A549 (cell line): ENCODE measurements at regions not wholly inside any gene's neighbourhood (a gene's known extent, or its start where the extent isn't known, plus 50 kb on each side); places are given as distances from the start of the nearest gene placed in this dataset.

Source experiments
- ATAC-seq, 2 experiments: fragments of 200-7000 bp in 1 of 2; fragments of >200 bp in 1 of 2; cut with Nextera tagmentation in 1 of 2; cut with Tn5 transposase in 1 of 2; 3 replicates each; pipeline versions ENCODE4 v1.8.0 to v1.9.1; 2018 to 2020; ENCODE audit warnings: mild to moderate bottlenecking in 1 of 2, moderate library complexity in 1 of 2
- CTCF ChIA-PET: fragments of 300-600 bp; sonication (Branson Sonifier 250); formaldehyde crosslinking; extraction: SDS; loops from one replicate; lab custom pipeline; 2021; ENCODE audit warnings: antibody characterized with exemption, inconsistent platforms; lab: Yijun Ruan, JAX
- POLR2A ChIA-PET: fragments of 350-600 bp; formaldehyde crosslinking; extraction: SDS; loops from one replicate; lab custom pipeline; 2021; ENCODE audit warnings: antibody characterized with exemption, inconsistent platforms; lab: Yijun Ruan, JAX
- DNase-seq, 2 experiments: peaks; one replicate each; pipeline versions ENCODE4 v3.0.0 to v3.0.0-alpha.2; 2011 to 2016; ENCODE audit warnings: low read depth in 1 of 2, low spot score in 1 of 2
- FAIRE-seq: peaks from 2 replicates; lab custom pipeline; 2011; peaks lifted over from hg19 to GRCh38; lab: Jason Lieb, UNC
- H3K27ac ChIP-seq, 2 experiments: fragments of >200 bp; sonication (Bioruptor Twin); formaldehyde crosslinking; 3 replicates each; pipeline ENCODE4 v1.5.1; 2016 to 2017
- H3K4me1 ChIP-seq: fragments of >200 bp; sonication (Bioruptor Twin); formaldehyde crosslinking; 3 replicates; pipeline ENCODE4 v1.6.1; 2016
- H3K4me2 ChIP-seq: fragments of >200 bp; sonication (Bioruptor Twin); formaldehyde crosslinking; 3 replicates; pipeline ENCODE4 v1.6.1; 2016
- H3K4me3 ChIP-seq: fragments of >200 bp; sonication (Bioruptor Twin); formaldehyde crosslinking; 3 replicates; pipeline ENCODE4 v1.5.1; 2016
- H3K9me3 ChIP-seq: fragments of >200 bp; sonication (Bioruptor Twin); formaldehyde crosslinking; 3 replicates; pipeline ENCODE4 v1.6.1; 2016
- BHLHE40 ChIP-seq: IDR thresholded peaks from 2 replicates; pipeline ENCODE4 v1.6.1; 2012; ENCODE audit warnings: low read depth, low read length, inconsistent platforms
- ESRRA ChIP-seq: fragments of 150-350 bp; IDR thresholded peaks from 2 replicates; pipeline ENCODE4 v1.6.1; 2014; ENCODE audit warnings: mild to moderate bottlenecking, low read length, borderline replicate concordance
- FOSL2 ChIP-seq, 2 experiments: fragments of 450-650 bp in 1 of 2; fragments of >200 bp in 1 of 2; sonication (Bioruptor Twin) in 1 of 2; formaldehyde crosslinking; IDR thresholded peaks; 2 replicates each; pipeline versions ENCODE4 v1.5.0 to v1.6.1; 2016 to 2020; ENCODE audit warnings: mild to moderate bottlenecking in 1 of 2, moderate library complexity in 1 of 2
- GATA3 ChIP-seq: IDR thresholded peaks from 2 replicates; pipeline ENCODE4 v1.6.1; 2012; ENCODE audit warnings: borderline replicate concordance
- HDAC2 ChIP-seq: fragments of 200-600 bp; sonication (generic); IDR thresholded peaks from 2 replicates; pipeline ENCODE4 v1.6.1; 2016
- JUN ChIP-seq, 2 experiments: fragments of >200 bp; sonication (Bioruptor Twin); formaldehyde crosslinking; IDR thresholded peaks; 2 replicates in 1 of 2; 3 replicates in 1 of 2; pipeline ENCODE4 v1.6.1; 2016 to 2017
- KDM1A ChIP-seq: fragments of 200-600 bp; sonication (generic); IDR thresholded peaks from 2 replicates; pipeline ENCODE4 v1.6.1; 2016; ENCODE audit warnings: low read depth, mild to moderate bottlenecking
- MYC ChIP-seq: IDR thresholded peaks from 2 replicates; pipeline ENCODE4 v1.6.1; 2012; ENCODE audit warnings: mild to moderate bottlenecking, inconsistent platforms, low read length, improper control_type of control experiment, borderline replicate concordance
- NPAS2 ChIP-seq: fragments of 250-450 bp; sonication (Bioruptor Pico); IDR thresholded peaks from 2 replicates; pipeline ENCODE4 v1.8.0; 2022; ENCODE audit warnings: mild to moderate bottlenecking, moderate library complexity, borderline replicate concordance
- POLR2A ChIP-seq: IDR thresholded peaks from 2 replicates; pipeline ENCODE4 v1.6.1; 2012; ENCODE audit warnings: mild to moderate bottlenecking, low read length
- RAD21 ChIP-seq, 2 experiments: fragments of >200 bp in 1 of 2; sonication (Bioruptor Twin) in 1 of 2; formaldehyde crosslinking in 1 of 2; IDR thresholded peaks in 1 of 2; conservative IDR thresholded peaks in 1 of 2; 2 replicates in 1 of 2; 3 replicates in 1 of 2; pipeline ENCODE4 v1.6.1; 2012 to 2018; ENCODE audit warnings: inconsistent platforms in 1 of 2
- RARB ChIP-seq: fragments of 250-450 bp; sonication (Bioruptor Pico); IDR thresholded peaks from 2 replicates; pipeline ENCODE4 v1.8.0; 2021; ENCODE audit warnings: mild to moderate bottlenecking, moderate library complexity
- SMC3 ChIP-seq: fragments of >200 bp; sonication (Bioruptor Twin); formaldehyde crosslinking; IDR thresholded peaks from 3 replicates; pipeline ENCODE4 v1.6.1; 2018; ENCODE audit warnings: inconsistent platforms
- SREBF2 ChIP-seq: fragments of 450-650 bp; IDR thresholded peaks from 2 replicates; pipeline ENCODE4 v1.6.1; 2014; ENCODE audit warnings: mild to moderate bottlenecking, moderate library complexity
- TFCP2L1 ChIP-seq: fragments of 250-450 bp; sonication (Bioruptor Pico); IDR thresholded peaks from 2 replicates; pipeline ENCODE4 v1.5.0; 2021; ENCODE audit warnings: mild to moderate bottlenecking
- ZFP36 ChIP-seq: fragments of 450-650 bp; IDR thresholded peaks from 2 replicates; pipeline ENCODE4 v1.6.1; 2014; ENCODE audit warnings: borderline replicate concordance; ENCODE audit not compliant: partially characterized antibody
- WGBS: methylation state at CpG from one replicate; pipeline ENCODE4 v1.1.6; 2017; ENCODE audit errors: missing lambda C conversion rate; 5-methylcytosine and 5-hydroxymethylcytosine counted together
- TF ChIP-seq, protein P1 (sequence below): fragments of >200 bp; sonication (Bioruptor Twin); formaldehyde crosslinking; IDR thresholded peaks from 2 replicates; pipeline ENCODE4 v1.6.1; 2016
- TF ChIP-seq, protein P2 (sequence below): fragments of >200 bp; sonication (Bioruptor Twin); formaldehyde crosslinking; IDR thresholded peaks from 3 replicates; pipeline ENCODE4 v1.6.1; 2016
- TF ChIP-seq, protein P3 (sequence below): fragments of 250-450 bp; sonication (Bioruptor Pico); IDR thresholded peaks from 2 replicates; pipeline ENCODE4 v1.5.0; 2021; ENCODE audit warnings: mild to moderate bottlenecking, moderate library complexity, borderline replicate concordance

GRCh38 chr20:40090236-40090635 is 598.8 kb downstream of the MAFB start:
- ChIA-PET CTCF (no interaction called here), POLR2A (no interaction called here)
- 3% methylated on average over 2 of the region's 2 CpGs for WGBS
- no peaks in the 10 kb centered on the region for H3K4me1 ChIP-seq
- H3K4me2 ChIP-seq = no peak overlapping the region
- TF ChIP-seq SMC3 (no peak), MYC (no peak), ZFP36 (no peak), RAD21 (conservative IDR thresholded peaks at IDR 0.05 in 1 of 2, IDR thresholded peaks at IDR 0.05 in 1 of 2) (no peak)
- H3K27ac ChIP-seq = no peak overlapping the region
- H3K4me3 ChIP-seq = no peak overlapping the region
- H3K9me3 ChIP-seq = no peaks in the 10 kb centered on the region
- ATAC-seq = no peak
- no peak for FAIRE-seq
- no peak for DNase-seq

DNA sequence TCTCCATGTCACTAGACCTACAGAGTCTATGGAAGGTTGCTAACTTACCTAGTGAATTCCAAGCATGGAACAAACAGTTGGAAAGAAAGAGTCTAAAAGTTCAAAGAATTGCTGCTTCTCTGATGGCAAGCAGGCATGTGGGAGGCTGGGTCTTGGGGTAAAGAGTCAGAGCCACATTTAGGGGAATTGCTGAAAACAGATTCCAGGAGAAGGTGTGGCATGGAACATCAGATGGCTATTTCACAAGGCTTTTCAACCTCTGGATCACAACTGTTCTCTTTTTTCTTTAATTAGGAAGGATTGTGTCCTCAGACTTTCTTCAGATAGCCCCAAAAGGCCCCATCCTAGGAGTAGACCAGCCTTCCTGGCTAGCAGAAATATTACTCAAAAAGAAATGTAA is 601.5 kb downstream of the MAFB start:
- FAIRE-seq (no peak), DNase-seq (no peak), ATAC-seq (no peak)
- Histone ChIP-seq H3K4me1 (no peaks in the 10 kb centered on the region), H3K4me3 (no peak overlapping the region), H3K4me2 (no peak overlapping the region), H3K27ac (no peak overlapping the region), H3K9me3 (no peaks in the 10 kb centered on the region)
- ChIA-PET CTCF (no interaction called here), POLR2A (no interaction called here)
- TF ChIP-seq TFCP2L1 (CRISPR knock-in tag) = no peak
- no peak for TF ChIP-seq RARB
- TF ChIP-seq, protein P1, sequence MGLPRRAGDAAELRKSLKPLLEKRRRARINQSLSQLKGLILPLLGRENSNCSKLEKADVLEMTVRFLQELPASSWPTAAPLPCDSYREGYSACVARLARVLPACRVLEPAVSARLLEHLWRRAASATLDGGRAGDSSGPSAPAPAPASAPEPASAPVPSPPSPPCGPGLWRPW = no peak
- TF ChIP-seq BHLHE40 = no peak
- TF ChIP-seq, protein P2, sequence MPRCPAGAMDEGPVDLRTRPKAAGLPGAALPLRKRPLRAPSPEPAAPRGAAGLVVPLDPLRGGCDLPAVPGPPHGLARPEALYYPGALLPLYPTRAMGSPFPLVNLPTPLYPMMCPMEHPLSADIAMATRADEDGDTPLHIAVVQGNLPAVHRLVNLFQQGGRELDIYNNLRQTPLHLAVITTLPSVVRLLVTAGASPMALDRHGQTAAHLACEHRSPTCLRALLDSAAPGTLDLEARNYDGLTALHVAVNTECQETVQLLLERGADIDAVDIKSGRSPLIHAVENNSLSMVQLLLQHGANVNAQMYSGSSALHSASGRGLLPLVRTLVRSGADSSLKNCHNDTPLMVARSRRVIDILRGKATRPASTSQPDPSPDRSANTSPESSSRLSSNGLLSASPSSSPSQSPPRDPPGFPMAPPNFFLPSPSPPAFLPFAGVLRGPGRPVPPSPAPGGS = no peak
- TF ChIP-seq JUN (IDR thresholded peaks at IDR 0.05) = no peak

GRCh38 chr20:40085513-40085912 is 603.5 kb downstream of the MAFB start:
- ChIA-PET CTCF (no interaction called here), POLR2A (no interaction called here)
- H3K4me2 ChIP-seq = no peak overlapping the region
- WGBS = 30% methylated on average over 3 of the region's 3 CpGs
- DNase-seq (no peak), ATAC-seq (no peak), FAIRE-seq (no peak)
- H3K4me1 ChIP-seq = no peaks in the 10 kb centered on the region
- H3K4me3 ChIP-seq = no peak overlapping the region
- TF ChIP-seq POLR2A = no peak
- no peak overlapping the region for H3K27ac ChIP-seq
- H3K9me3 ChIP-seq = no peaks in the 10 kb centered on the region

DNA sequence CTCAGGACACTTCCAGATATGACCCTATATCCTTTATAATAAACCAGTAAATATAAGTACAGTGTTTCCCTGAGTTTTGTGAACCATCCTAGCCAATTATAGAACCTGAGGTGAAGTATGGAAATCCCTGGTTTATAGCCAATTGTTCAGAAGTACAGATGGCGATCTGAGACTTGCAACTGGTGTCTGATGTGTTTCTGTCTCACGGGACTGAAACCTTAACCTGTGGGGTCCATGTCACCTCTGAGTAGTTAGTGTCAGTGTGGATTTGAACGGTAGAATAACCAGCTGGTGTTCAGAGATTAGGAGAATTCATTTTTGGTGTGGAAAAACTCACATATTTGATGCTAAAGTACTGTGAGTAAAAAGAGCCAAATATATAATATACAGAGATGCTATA is 606.6 kb downstream of the MAFB start:
- Histone ChIP-seq H3K4me3 (no peak overlapping the region), H3K9me3 (no peaks in the 10 kb centered on the region), H3K27ac (no peak overlapping the region), H3K4me1 (no peaks in the 10 kb centered on the region), H3K4me2 (no peak overlapping the region)
- POLR2A ChIA-PET = no interaction called here
- WGBS = 7% methylated on average over 3 of the region's 3 CpGs
- no peak for TF ChIP-seq ESRRA
- TF ChIP-seq FOSL2 (IDR thresholded peaks at IDR 0.05) = no peak
- no peak for TF ChIP-seq FOSL2 (CRISPR knock-in tag; IDR thresholded peaks at IDR 0.05)
- TF ChIP-seq SREBF2 = no peak
- TF ChIP-seq HDAC2 = no peak
- no peak for TF ChIP-seq KDM1A
- no peak for TF ChIP-seq GATA3
- TF ChIP-seq SMC3 = no peak
- no peak for TF ChIP-seq NPAS2 (CRISPR knock-in tag)
- TF ChIP-seq, protein P3, sequence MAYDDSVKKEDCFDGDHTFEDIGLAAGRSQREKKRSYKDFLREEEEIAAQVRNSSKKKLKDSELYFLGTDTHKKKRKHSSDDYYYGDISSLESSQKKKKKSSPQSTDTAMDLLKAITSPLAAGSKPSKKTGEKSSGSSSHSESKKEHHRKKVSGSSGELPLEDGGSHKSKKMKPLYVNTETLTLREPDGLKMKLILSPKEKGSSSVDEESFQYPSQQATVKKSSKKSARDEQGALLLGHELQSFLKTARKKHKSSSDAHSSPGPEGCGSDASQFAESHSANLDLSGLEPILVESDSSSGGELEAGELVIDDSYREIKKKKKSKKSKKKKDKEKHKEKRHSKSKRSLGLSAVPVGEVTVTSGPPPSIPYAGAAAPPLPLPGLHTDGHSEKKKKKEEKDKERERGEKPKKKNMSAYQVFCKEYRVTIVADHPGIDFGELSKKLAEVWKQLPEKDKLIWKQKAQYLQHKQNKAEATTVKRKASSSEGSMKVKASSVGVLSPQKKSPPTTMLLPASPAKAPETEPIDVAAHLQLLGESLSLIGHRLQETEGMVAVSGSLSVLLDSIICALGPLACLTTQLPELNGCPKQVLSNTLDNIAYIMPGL (CRISPR knock-in tag) = no peak
- CTCF ChIA-PET = no interaction called here
- DNase-seq (no peak), ATAC-seq (no peak), FAIRE-seq (no peak)
